ENCODE measurements at regions not wholly inside any gene's neighbourhood (a gene's known extent, or its start where the extent isn't known, plus 50 kb on each side); places are given as distances from the start of the nearest gene placed in this dataset.

GRCh38 chr10:62707810-62708209, 96.7 kb upstream of the ADO start:
- TF ChIP-seq, protein P1, sequence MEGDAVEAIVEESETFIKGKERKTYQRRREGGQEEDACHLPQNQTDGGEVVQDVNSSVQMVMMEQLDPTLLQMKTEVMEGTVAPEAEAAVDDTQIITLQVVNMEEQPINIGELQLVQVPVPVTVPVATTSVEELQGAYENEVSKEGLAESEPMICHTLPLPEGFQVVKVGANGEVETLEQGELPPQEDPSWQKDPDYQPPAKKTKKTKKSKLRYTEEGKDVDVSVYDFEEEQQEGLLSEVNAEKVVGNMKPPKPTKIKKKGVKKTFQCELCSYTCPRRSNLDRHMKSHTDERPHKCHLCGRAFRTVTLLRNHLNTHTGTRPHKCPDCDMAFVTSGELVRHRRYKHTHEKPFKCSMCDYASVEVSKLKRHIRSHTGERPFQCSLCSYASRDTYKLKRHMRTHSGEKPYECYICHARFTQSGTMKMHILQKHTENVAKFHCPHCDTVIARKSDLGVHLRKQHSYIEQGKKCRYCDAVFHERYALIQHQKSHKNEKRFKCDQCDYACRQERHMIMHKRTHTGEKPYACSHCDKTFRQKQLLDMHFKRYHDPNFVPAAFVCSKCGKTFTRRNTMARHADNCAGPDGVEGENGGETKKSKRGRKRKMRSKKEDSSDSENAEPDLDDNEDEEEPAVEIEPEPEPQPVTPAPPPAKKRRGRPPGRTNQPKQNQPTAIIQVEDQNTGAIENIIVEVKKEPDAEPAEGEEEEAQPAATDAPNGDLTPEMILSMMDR (IDR thresholded peaks at IDR 0.05 in 4 of 5, conservative IDR thresholded peaks at IDR 0.05 in 1 of 5) = no peak
- TF ChIP-seq POLR2A (IDR thresholded peaks at IDR 0.05) = no peak

All from gastrocnemius medialis (tissue), 4 donors.